WI38 (cell line): ENCODE measurements at regions not wholly inside any gene's neighbourhood (a gene's known extent, or its start where the extent isn't known, plus 50 kb on each side); places are given as distances from the start of the nearest gene placed in this dataset.

ENCODE experiments used
- H3K4me3 ChIP-seq: 2 replicates; pipeline ENCODE4 v1.5.1; 2011; ENCODE audit warnings: low read depth, mild to moderate bottlenecking, control low read depth, low read length
- CTCF ChIP-seq: IDR thresholded peaks from 2 replicates; pipeline ENCODE4 v1.5.1; 2012; ENCODE audit warnings: low read depth, mild to moderate bottlenecking, control low read depth, low read length

- no peak for TF ChIP-seq CTCF
- H3K4me3 ChIP-seq, result no peak overlapping the region
These were observed 88.6 kb upstream of the GPC1 start for GRCh38 chr2:240346753-240347372.

- no peak for TF ChIP-seq CTCF
- H3K4me3 ChIP-seq, result no peak overlapping the region
These were observed 88.0 kb upstream of the GPC1 start for GRCh38 chr2:240347373-240347940.

GRCh38 chr2:240347949-240348500 lies 87.4 kb upstream of the GPC1 start:
- no peak for TF ChIP-seq CTCF
- no peak overlapping the region for H3K4me3 ChIP-seq

GRCh38 chr2:240348522-240348921 lies 86.9 kb upstream of the GPC1 start:
- H3K4me3 ChIP-seq, result no peak overlapping the region
- no peak for TF ChIP-seq CTCF

- no peak for TF ChIP-seq CTCF
These were observed 86.1 kb upstream of the GPC1 start for GRCh38 chr2:240349133-240350005.

GRCh38 chr2:240350006-240350355 lies 85.5 kb upstream of the GPC1 start:
- H3K4me3 ChIP-seq, result no peak overlapping the region
- TF ChIP-seq CTCF, result no peak

More at GRCh38 chr2:240349133-240350005, 86.1 kb upstream of the GPC1 start:
- no peak overlapping the region for H3K4me3 ChIP-seq

- no peak overlapping the region for H3K4me3 ChIP-seq
- no peak for TF ChIP-seq CTCF
These were observed 84.8 kb upstream of the GPC1 start for GRCh38 chr2:240350696-240351087.
